ENCODE measurements at regions not wholly inside any gene's neighbourhood (a gene's known extent, or its start where the extent isn't known, plus 50 kb on each side); places are given as distances from the start of the nearest gene placed in this dataset.

GRCh38 chr2:215712871-215713790 lies 277.3 kb upstream of the FN1 start:
- no peak overlapping the region for H3K27ac Mint-ChIP-seq
- no peaks in the 10 kb centered on the region for H3K36me3 Mint-ChIP-seq (ENCODE audit: low read depth)
- ATAC-seq (no peak), DNase-seq (no peak)
- H3K4me1 Mint-ChIP-seq, result no peaks in the 10 kb centered on the region
- H3K9me3 Mint-ChIP-seq, result no peaks in the 10 kb centered on the region
- H3K27me3 Mint-ChIP-seq, result peaks cover 13% of the 10 kb centered on the region
- H3K4me3 Mint-ChIP-seq, result no peak overlapping the region

- Mint-ChIP-seq H3K9me3 (no peaks in the 10 kb centered on the region), H3K4me3 (no peak overlapping the region), H3K27ac (no peak overlapping the region), H3K27me3 (peaks cover 13% of the 10 kb centered on the region), H3K36me3 (ENCODE audit: low read depth) (no peaks in the 10 kb centered on the region), H3K4me1 (no peaks in the 10 kb centered on the region)
- ATAC-seq (no peak), DNase-seq (no peak)
Observed at GRCh38 chr2:215712219-215712868, 276.5 kb upstream of the FN1 start.

GRCh38 chr2:215711471-215712034 lies 275.7 kb upstream of the FN1 start:
- H3K9me3 Mint-ChIP-seq, result no peaks in the 10 kb centered on the region
- H3K4me1 Mint-ChIP-seq, result no peaks in the 10 kb centered on the region
- DNase-seq, result no peak
- ATAC-seq, result no peak
- H3K27ac Mint-ChIP-seq, result no peak overlapping the region
- peaks cover 13% of the 10 kb centered on the region for H3K27me3 Mint-ChIP-seq
- H3K4me3 Mint-ChIP-seq, result no peak overlapping the region
- H3K36me3 Mint-ChIP-seq (ENCODE audit: low read depth), result no peaks in the 10 kb centered on the region

GRCh38 chr2:215707608-215708007 lies 271.7 kb upstream of the FN1 start:
- Mint-ChIP-seq H3K4me3 (no peak overlapping the region), H3K9me3 (no peaks in the 10 kb centered on the region), H3K4me1 (no peaks in the 10 kb centered on the region), H3K36me3 (ENCODE audit: low read depth) (no peaks in the 10 kb centered on the region), H3K27ac (no peak overlapping the region), H3K27me3 (no peaks in the 10 kb centered on the region)
- ATAC-seq (no peak), DNase-seq (no peak)

- no peaks in the 10 kb centered on the region for H3K4me1 Mint-ChIP-seq
- no peaks in the 10 kb centered on the region for H3K27me3 Mint-ChIP-seq
- no peaks in the 10 kb centered on the region for H3K36me3 Mint-ChIP-seq (ENCODE audit: low read depth)
- H3K27ac Mint-ChIP-seq, result no peak overlapping the region
- no peak for DNase-seq
- ATAC-seq, result no peak
- no peak overlapping the region for H3K4me3 Mint-ChIP-seq
- H3K9me3 Mint-ChIP-seq, result no peaks in the 10 kb centered on the region
Observed at GRCh38 chr2:215705771-215706361, 270.0 kb upstream of the FN1 start.

GRCh38 chr2:215705281-215705680 lies 269.4 kb upstream of the FN1 start:
- no peaks in the 10 kb centered on the region for H3K9me3 Mint-ChIP-seq
- H3K4me1 Mint-ChIP-seq, result no peaks in the 10 kb centered on the region
- H3K4me3 Mint-ChIP-seq, result no peak overlapping the region
- no peaks in the 10 kb centered on the region for H3K27me3 Mint-ChIP-seq
- H3K36me3 Mint-ChIP-seq (ENCODE audit: low read depth), result no peaks in the 10 kb centered on the region
- H3K27ac Mint-ChIP-seq, result no peak overlapping the region
- DNase-seq, result no peak
- ATAC-seq, result no peak

- Mint-ChIP-seq H3K27ac (no peak overlapping the region), H3K36me3 (ENCODE audit: low read depth) (no peaks in the 10 kb centered on the region), H3K9me3 (peaks cover 6% of the 10 kb centered on the region), H3K27me3 (no peaks in the 10 kb centered on the region), H3K4me1 (no peaks in the 10 kb centered on the region), H3K4me3 (no peak overlapping the region)
- DNase-seq (no peak), ATAC-seq (no peak)
Observed at GRCh38 chr2:215702116-215702902, 266.4 kb upstream of the FN1 start.

- H3K27ac Mint-ChIP-seq, result no peak overlapping the region
- H3K9me3 Mint-ChIP-seq, result peaks cover 6% of the 10 kb centered on the region
- no peaks in the 10 kb centered on the region for H3K4me1 Mint-ChIP-seq
- H3K4me3 Mint-ChIP-seq, result no peak overlapping the region
- ATAC-seq (no peak), DNase-seq (no peak)
- H3K36me3 Mint-ChIP-seq (ENCODE audit: low read depth), result no peaks in the 10 kb centered on the region
- no peaks in the 10 kb centered on the region for H3K27me3 Mint-ChIP-seq
Observed at GRCh38 chr2:215699700-215700538, 264.1 kb upstream of the FN1 start.

DNA sequence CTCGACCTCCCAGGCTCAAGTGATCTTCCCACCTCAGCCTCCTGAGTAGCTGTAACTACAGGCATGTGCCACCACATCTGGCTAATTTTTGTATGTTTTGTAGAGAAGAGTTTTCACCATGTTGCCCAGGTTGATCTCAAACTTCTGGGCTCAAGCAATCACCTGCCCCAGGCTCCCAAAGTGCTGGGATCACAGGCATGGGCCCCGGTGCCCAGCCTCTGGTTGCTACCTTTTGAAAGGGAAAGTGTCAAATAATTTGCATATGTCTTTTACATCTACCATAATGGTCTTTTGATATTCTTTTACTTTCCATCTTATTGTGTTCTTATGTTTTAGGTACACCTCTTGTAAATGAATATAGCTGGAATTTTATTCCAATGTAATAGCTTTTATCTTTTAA lies 263.1 kb upstream of the FN1 start:
- H3K4me3 Mint-ChIP-seq, result no peak overlapping the region
- H3K27ac Mint-ChIP-seq, result no peak overlapping the region
- H3K36me3 Mint-ChIP-seq (ENCODE audit: low read depth), result no peaks in the 10 kb centered on the region
- ATAC-seq, result no peak
- H3K27me3 Mint-ChIP-seq, result no peaks in the 10 kb centered on the region
- DNase-seq, result no peak
- no peaks in the 10 kb centered on the region for H3K4me1 Mint-ChIP-seq
- peaks cover 6% of the 10 kb centered on the region for H3K9me3 Mint-ChIP-seq

DNA sequence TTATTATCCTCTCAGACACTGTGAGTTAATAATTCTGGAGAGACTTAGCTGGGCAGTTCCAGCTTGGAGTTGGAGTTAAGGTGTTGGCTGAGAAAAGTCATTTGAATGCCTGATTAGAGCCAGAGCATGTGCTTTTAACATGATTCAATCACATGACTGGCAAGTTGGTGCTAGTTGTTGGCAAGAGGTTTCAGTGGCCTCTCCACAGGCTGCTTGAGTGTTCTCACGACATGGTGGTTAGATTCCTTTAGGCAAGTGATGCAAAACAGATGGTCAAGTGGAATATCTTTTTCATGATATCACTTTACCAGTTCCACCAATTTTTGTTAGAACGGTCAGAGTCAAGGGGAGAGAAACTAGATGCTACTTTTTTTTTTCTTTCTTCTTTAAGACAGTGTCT lies 262.7 kb upstream of the FN1 start:
- Mint-ChIP-seq H3K9me3 (peaks cover 6% of the 10 kb centered on the region), H3K4me3 (no peak overlapping the region), H3K27ac (no peak overlapping the region), H3K36me3 (ENCODE audit: low read depth) (no peaks in the 10 kb centered on the region), H3K4me1 (no peaks in the 10 kb centered on the region), H3K27me3 (peaks cover 2% of the 10 kb centered on the region)
- DNase-seq, result no peak
- ATAC-seq, result no peak

DNA sequence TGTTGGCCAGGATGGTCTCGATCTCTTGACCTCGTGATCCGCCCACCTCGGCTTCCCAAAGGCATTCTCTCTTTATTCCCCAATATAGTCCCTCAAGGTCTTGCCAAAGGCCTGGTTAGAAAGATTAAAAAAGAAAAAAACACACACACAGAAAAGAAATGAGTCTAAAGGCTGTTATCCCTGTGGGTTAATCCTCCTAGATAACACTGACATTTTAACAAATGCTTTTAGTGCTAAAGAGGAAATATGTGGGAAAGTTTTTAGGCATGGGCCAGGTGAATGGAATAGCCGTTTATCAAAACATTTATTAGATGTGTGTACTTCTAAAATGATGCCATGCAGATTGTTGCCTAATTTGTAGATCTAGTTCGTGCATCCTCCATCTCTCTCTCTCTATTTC lies 261.6 kb upstream of the FN1 start:
- Mint-ChIP-seq H3K36me3 (ENCODE audit: low read depth) (no peaks in the 10 kb centered on the region), H3K9me3 (peaks cover 6% of the 10 kb centered on the region), H3K4me1 (no peaks in the 10 kb centered on the region), H3K27ac (no peak overlapping the region), H3K27me3 (peaks cover 2% of the 10 kb centered on the region), H3K4me3 (no peak overlapping the region)
- ATAC-seq, result no peak
- no peak for DNase-seq

- peaks cover 2% of the 10 kb centered on the region for H3K27me3 Mint-ChIP-seq
- no peak overlapping the region for H3K27ac Mint-ChIP-seq
- H3K9me3 Mint-ChIP-seq, result peaks cover 6% of the 10 kb centered on the region
- no peak overlapping the region for H3K4me3 Mint-ChIP-seq
- H3K36me3 Mint-ChIP-seq (ENCODE audit: low read depth), result no peaks in the 10 kb centered on the region
- no peak for DNase-seq
- no peak for ATAC-seq
- no peaks in the 10 kb centered on the region for H3K4me1 Mint-ChIP-seq
Observed at GRCh38 chr2:215697003-215697402, 261.1 kb upstream of the FN1 start.

- DNase-seq (no peak), ATAC-seq (no peak)
- H3K27me3 Mint-ChIP-seq, result peaks cover 2% of the 10 kb centered on the region
- no peak overlapping the region for H3K4me3 Mint-ChIP-seq
- H3K36me3 Mint-ChIP-seq (ENCODE audit: low read depth), result no peaks in the 10 kb centered on the region
- H3K27ac Mint-ChIP-seq, result no peak overlapping the region
- H3K9me3 Mint-ChIP-seq, result peaks cover 6% of the 10 kb centered on the region
- no peaks in the 10 kb centered on the region for H3K4me1 Mint-ChIP-seq
Observed at GRCh38 chr2:215695861-215696260, 260.0 kb upstream of the FN1 start.
